T-cell (primary cell): ENCODE measurements at regions not wholly inside any gene's neighbourhood (a gene's known extent, or its start where the extent isn't known, plus 50 kb on each side); places are given as distances from the start of the nearest gene placed in this dataset.

Experiments
- ATAC-seq, 4 experiments: fragments of 200-7000 bp in 3 of 4; fragments of 150-1000 bp in 1 of 4; cut with Tn5 transposase; replicated peaks in 1 of 4; 1 replicate in 3 of 4; 2 replicates in 1 of 4; pipeline ENCODE4 v1.10.0; 2021; ENCODE audit warnings: moderate library complexity in 3 of 4, mild to moderate bottlenecking in 2 of 4, moderate number of reproducible peaks in 1 of 4
- CTCF ChIA-PET, 2 donors: fragments of 300-600 bp; sonication (Branson Sonifier 250); formaldehyde crosslinking; loops; one replicate each; lab custom pipeline; 2022; ENCODE audit warnings: antibody characterized with exemption in 2 of 2; lab: Charles Lee
- POLR2A ChIA-PET, 2 donors: fragments of 300-600 bp; sonication (Branson Sonifier 250); formaldehyde crosslinking; loops; one replicate each; lab custom pipeline; 2022; ENCODE audit warnings: antibody characterized with exemption in 2 of 2; lab: Charles Lee
- DNase-seq, 35 experiments: peaks; one replicate each; pipeline versions ENCODE4 v3.0.0 to v3.0.0-alpha.2; 2013 to 2023
- H3K27ac ChIP-seq: one replicate; pipeline ENCODE4 v1.5.1; 2013; ENCODE audit warnings: low read length
- H3K27me3 ChIP-seq, 2 experiments: replicated peaks in 1 of 2; 1 replicate in 1 of 2; 2 replicates in 1 of 2; pipeline versions ENCODE4 v1.6.1 to v1.7.0; 2013; ENCODE audit warnings: low read length in 1 of 2, mixed read lengths in 1 of 2; ENCODE audit not compliant: control insufficient read depth in 2 of 2, insufficient read depth in 2 of 2; ENCODE audit errors: extremely low read depth in 1 of 2
- H3K36me3 ChIP-seq, 2 donors: 1 replicate in 1 of 2; 2 replicates in 1 of 2; pipeline versions ENCODE4 v1.6.1 to v1.7.0; 2013; ENCODE audit warnings: low read length in 1 of 2; ENCODE audit not compliant: control insufficient read depth in 2 of 2, insufficient read depth in 1 of 2; ENCODE audit errors: extremely low read depth in 1 of 2
- H3K4me1 ChIP-seq, 2 experiments: 1 replicate in 1 of 2; 2 replicates in 1 of 2; pipeline versions ENCODE4 v1.6.1 to v1.7.0; 2013; ENCODE audit warnings: low read length in 2 of 2, mixed read lengths in 1 of 2; ENCODE audit not compliant: insufficient read depth in 2 of 2, control insufficient read depth in 1 of 2; ENCODE audit errors: extremely low read depth in 1 of 2
- H3K4me3 ChIP-seq, 2 donors: 1 replicate in 1 of 2; 2 replicates in 1 of 2; pipeline versions ENCODE4 v1.5.1 to v1.7.0; 2013; ENCODE audit warnings: mild to moderate bottlenecking in 2 of 2, low read length in 1 of 2, moderate library complexity in 1 of 2; ENCODE audit not compliant: control insufficient read depth in 1 of 2; ENCODE audit errors: extremely low read depth in 1 of 2
- H3K9me3 ChIP-seq: 2 replicates; pipeline ENCODE4 v1.7.0; 2013
- H3K27ac Mint-ChIP-seq, 2 donors: one replicate each; pipeline ENCODE4 v1.8.0; 2020 to 2021; ENCODE audit warnings: mild to moderate bottlenecking in 2 of 2, mixed read lengths in 2 of 2
- H3K27me3 Mint-ChIP-seq, 2 donors: one replicate each; pipeline ENCODE4 v1.8.0; 2021 to 2022; ENCODE audit warnings: mixed read lengths in 2 of 2
- H3K36me3 Mint-ChIP-seq: one replicate; pipeline ENCODE4 v1.8.0; 2021; ENCODE audit warnings: mixed read lengths
- H3K4me1 Mint-ChIP-seq, 3 donors: one replicate each; pipeline ENCODE4 v1.8.0; 2020 to 2022; ENCODE audit warnings: mixed read lengths in 3 of 3, mild to moderate bottlenecking in 1 of 3
- H3K4me3 Mint-ChIP-seq, 3 donors: one replicate each; pipeline ENCODE4 v1.8.0; 2020 to 2022; ENCODE audit warnings: mild to moderate bottlenecking in 3 of 3, mixed read lengths in 3 of 3, moderate library complexity in 3 of 3
- H3K9me3 Mint-ChIP-seq, 3 donors: one replicate each; pipeline ENCODE4 v1.8.0; 2020 to 2022; ENCODE audit warnings: mixed read lengths in 3 of 3
- WGBS: methylation state at CpG from one replicate; pipeline ENCODE4 v1.1.5; 2013; ENCODE audit warnings: missing lambda C conversion rate; ENCODE audit not compliant: insufficient coverage; 5-methylcytosine and 5-hydroxymethylcytosine counted together

DNA sequence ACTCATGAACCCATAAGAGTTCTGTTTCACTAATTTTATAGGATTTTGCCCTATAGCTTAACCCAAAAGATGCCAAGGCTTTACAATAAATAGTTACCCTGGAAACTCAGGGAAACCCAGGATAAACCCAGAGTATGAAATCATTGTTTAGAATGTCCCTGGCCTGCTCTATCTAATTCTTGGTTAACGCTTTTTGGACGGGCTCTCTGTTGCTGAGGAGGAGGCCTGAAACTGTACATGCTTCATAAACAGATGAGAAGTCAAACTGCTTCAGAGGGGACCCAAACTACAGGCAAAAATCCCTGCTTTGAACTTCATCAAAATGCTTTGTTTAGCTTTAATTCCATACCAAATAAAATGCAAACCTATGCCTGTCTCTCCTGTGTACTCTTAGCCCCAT, 291.9 kb downstream of the SH3GL2 start:
- Histone ChIP-seq H3K27me3 (no peaks in the 10 kb centered on the region), H3K27ac (no peak overlapping the region), H3K9me3 (no peaks in the 10 kb centered on the region), H3K36me3 (no peaks in the 10 kb centered on the region), H3K4me1 (no peaks in the 10 kb centered on the region), H3K4me3 (no peak overlapping the region)
- ATAC-seq (no peak), DNase-seq (no peak)
- no peaks in the 10 kb centered on the region for H3K27me3 Mint-ChIP-seq
- ChIA-PET POLR2A (no interaction called here), CTCF (no interaction called here)
- H3K9me3 Mint-ChIP-seq: peaks cover 1 to 9% (median 3%) of the 10 kb centered on the region in 3 donors
- no peaks in the 10 kb centered on the region for H3K4me1 Mint-ChIP-seq
- no peak overlapping the region for H3K27ac Mint-ChIP-seq
- H3K4me3 Mint-ChIP-seq: no peak overlapping the region
- WGBS: no CpG with 5 or more reads among the region's 2 CpGs
- H3K36me3 Mint-ChIP-seq: no peaks in the 10 kb centered on the region

- no peaks in the 10 kb centered on the region for H3K4me1 Mint-ChIP-seq
- WGBS: no CpG with 5 or more reads among the region's 2 CpGs
- CTCF ChIA-PET: no interaction called here
- no peaks in the 10 kb centered on the region for H3K36me3 Mint-ChIP-seq
- Histone ChIP-seq H3K9me3 (no peaks in the 10 kb centered on the region), H3K4me1 (no peaks in the 10 kb centered on the region), H3K4me3 (no peak overlapping the region), H3K27ac (no peak overlapping the region), H3K36me3 (no peaks in the 10 kb centered on the region), H3K27me3 (no peaks in the 10 kb centered on the region)
- peaks cover 1 to 12% (median 3%) of the 10 kb centered on the region in 3 donors for H3K9me3 Mint-ChIP-seq
- no peaks in the 10 kb centered on the region for H3K27me3 Mint-ChIP-seq
- no peak overlapping the region for H3K27ac Mint-ChIP-seq
- POLR2A ChIA-PET: interaction anchor here in 1 of 2 donors (0.6 kb wide), 1 partner anchor 231 kb away, joined by 3 read pairs; no protein-coding TSS in a partner anchor
- ATAC-seq: no peak
- no peak overlapping the region for H3K4me3 Mint-ChIP-seq
- no peak for DNase-seq
Observed at GRCh38 chr9:17871213-17871890, 292.5 kb downstream of the SH3GL2 start.

- no peaks in the 10 kb centered on the region for H3K36me3 Mint-ChIP-seq
- H3K4me1 Mint-ChIP-seq: no peaks in the 10 kb centered on the region
- WGBS: no CpG with 5 or more reads among the region's 1 CpG
- no peaks in the 10 kb centered on the region for H3K27me3 ChIP-seq
- no peak overlapping the region for H3K4me3 Mint-ChIP-seq
- H3K9me3 ChIP-seq: no peaks in the 10 kb centered on the region
- POLR2A ChIA-PET: no interaction called here
- H3K27ac Mint-ChIP-seq: no peak overlapping the region
- peaks cover 0 to 8% (median 1%) of the 10 kb centered on the region in 3 donors for H3K9me3 Mint-ChIP-seq
- no peak overlapping the region for H3K4me3 ChIP-seq
- H3K4me1 ChIP-seq: no peaks in the 10 kb centered on the region
- DNase-seq (no peak), ATAC-seq (no peak)
- no peaks in the 10 kb centered on the region for H3K36me3 ChIP-seq
- H3K27me3 Mint-ChIP-seq: no peaks in the 10 kb centered on the region
- H3K27ac ChIP-seq: no peak overlapping the region
- CTCF ChIA-PET: no interaction called here
Observed at GRCh38 chr9:17875886-17876285, 297.0 kb downstream of the SH3GL2 start.

- Histone ChIP-seq H3K4me3 (no peak overlapping the region), H3K27me3 (no peaks in the 10 kb centered on the region), H3K9me3 (no peaks in the 10 kb centered on the region), H3K27ac (no peak overlapping the region), H3K4me1 (no peaks in the 10 kb centered on the region), H3K36me3 (no peaks in the 10 kb centered on the region)
- Mint-ChIP-seq H3K27me3 (no peaks in the 10 kb centered on the region), H3K27ac (no peak overlapping the region), H3K36me3 (no peaks in the 10 kb centered on the region), H3K4me1 (no peaks in the 10 kb centered on the region), H3K4me3 (no peak overlapping the region), H3K9me3 (peaks cover 0 to 8% (median 1%) of the 10 kb centered on the region in 3 donors)
- CTCF ChIA-PET: no interaction called here
- no peak for ATAC-seq
- POLR2A ChIA-PET: no interaction called here
- 55% methylated on average over 2 of the region's 3 CpGs for WGBS
- no peak for DNase-seq
Observed at GRCh38 chr9:17876687-17877086, 297.8 kb downstream of the SH3GL2 start.

- ChIA-PET CTCF (no interaction called here), POLR2A (no interaction called here)
- Histone ChIP-seq H3K27ac (no peak overlapping the region), H3K4me3 (no peak overlapping the region), H3K4me1 (no peaks in the 10 kb centered on the region), H3K27me3 (no peaks in the 10 kb centered on the region), H3K9me3 (no peaks in the 10 kb centered on the region), H3K36me3 (no peaks in the 10 kb centered on the region)
- H3K9me3 Mint-ChIP-seq: peaks cover 0 to 5% (median 1%) of the 10 kb centered on the region in 3 donors
- DNase-seq (no peak), ATAC-seq (no peak)
- H3K27me3 Mint-ChIP-seq: no peaks in the 10 kb centered on the region
- H3K36me3 Mint-ChIP-seq: no peaks in the 10 kb centered on the region
- H3K4me3 Mint-ChIP-seq: no peak overlapping the region
- H3K27ac Mint-ChIP-seq: no peak overlapping the region
- WGBS: no CpG with 5 or more reads among the region's 3 CpGs
- no peaks in the 10 kb centered on the region for H3K4me1 Mint-ChIP-seq
Observed at GRCh38 chr9:17878810-17879370, 300.0 kb downstream of the SH3GL2 start.

DNA sequence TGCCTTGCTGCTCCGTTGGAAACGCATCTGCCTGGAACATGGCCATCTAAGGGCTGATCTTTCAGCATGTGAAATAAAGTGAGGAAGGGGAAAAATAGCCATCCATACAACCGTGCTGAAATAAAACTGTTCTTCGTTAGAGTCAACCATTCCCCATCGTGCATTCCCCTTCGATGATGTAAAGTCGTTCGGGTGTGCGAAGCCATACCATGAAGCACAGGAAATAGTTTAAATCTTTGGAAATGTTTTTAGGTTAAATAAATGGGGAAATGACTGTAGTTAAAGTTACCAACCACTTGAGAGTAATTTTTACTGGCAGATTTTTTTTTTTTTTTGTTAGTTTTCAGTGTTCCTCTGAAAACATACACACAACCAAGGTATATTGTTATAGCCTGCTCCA, 302.5 kb downstream of the SH3GL2 start:
- no peak for ATAC-seq
- ChIA-PET CTCF (no interaction called here), POLR2A (no interaction called here)
- H3K4me1 ChIP-seq: no peaks in the 10 kb centered on the region
- DNase-seq: no peak
- Mint-ChIP-seq H3K4me1 (no peaks in the 10 kb centered on the region), H3K27ac (no peak overlapping the region), H3K9me3 (peaks cover 0 to 3% (median 0%) of the 10 kb centered on the region in 3 donors), H3K36me3 (no peaks in the 10 kb centered on the region), H3K27me3 (no peaks in the 10 kb centered on the region), H3K4me3 (no peak overlapping the region)
- H3K4me3 ChIP-seq: no peak overlapping the region
- no peak overlapping the region for H3K27ac ChIP-seq
- no CpG with 5 or more reads among the region's 9 CpGs for WGBS
- no peaks in the 10 kb centered on the region for H3K27me3 ChIP-seq
- H3K36me3 ChIP-seq: no peaks in the 10 kb centered on the region
- no peaks in the 10 kb centered on the region for H3K9me3 ChIP-seq
